ENCODE measurements at regions not wholly inside any gene's neighbourhood (a gene's known extent, or its start where the extent isn't known, plus 50 kb on each side); places are given as distances from the start of the nearest gene placed in this dataset.

DNA sequence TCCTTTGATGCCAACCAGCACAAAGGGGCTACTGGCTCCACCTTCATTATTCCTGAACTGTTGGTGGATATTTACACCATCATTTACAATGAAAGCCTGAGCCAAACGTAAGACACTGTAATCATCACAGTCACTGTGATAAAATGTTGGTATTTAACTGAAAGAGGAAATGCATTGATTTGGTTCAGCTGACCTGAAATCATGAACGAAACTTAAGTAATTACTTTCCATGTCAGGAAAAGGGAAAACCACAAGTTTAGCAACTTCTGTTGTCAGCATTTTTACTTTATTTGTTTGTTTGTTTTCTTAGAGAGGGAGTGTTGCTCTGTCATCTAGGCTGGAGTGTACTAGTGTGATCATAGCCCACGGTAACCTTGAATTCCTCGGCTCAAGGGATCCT is 247.8 kb upstream of the FAM47A start:
- TF ChIP-seq, protein P1, sequence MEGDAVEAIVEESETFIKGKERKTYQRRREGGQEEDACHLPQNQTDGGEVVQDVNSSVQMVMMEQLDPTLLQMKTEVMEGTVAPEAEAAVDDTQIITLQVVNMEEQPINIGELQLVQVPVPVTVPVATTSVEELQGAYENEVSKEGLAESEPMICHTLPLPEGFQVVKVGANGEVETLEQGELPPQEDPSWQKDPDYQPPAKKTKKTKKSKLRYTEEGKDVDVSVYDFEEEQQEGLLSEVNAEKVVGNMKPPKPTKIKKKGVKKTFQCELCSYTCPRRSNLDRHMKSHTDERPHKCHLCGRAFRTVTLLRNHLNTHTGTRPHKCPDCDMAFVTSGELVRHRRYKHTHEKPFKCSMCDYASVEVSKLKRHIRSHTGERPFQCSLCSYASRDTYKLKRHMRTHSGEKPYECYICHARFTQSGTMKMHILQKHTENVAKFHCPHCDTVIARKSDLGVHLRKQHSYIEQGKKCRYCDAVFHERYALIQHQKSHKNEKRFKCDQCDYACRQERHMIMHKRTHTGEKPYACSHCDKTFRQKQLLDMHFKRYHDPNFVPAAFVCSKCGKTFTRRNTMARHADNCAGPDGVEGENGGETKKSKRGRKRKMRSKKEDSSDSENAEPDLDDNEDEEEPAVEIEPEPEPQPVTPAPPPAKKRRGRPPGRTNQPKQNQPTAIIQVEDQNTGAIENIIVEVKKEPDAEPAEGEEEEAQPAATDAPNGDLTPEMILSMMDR (conservative IDR thresholded peaks at IDR 0.05): no peak
- TF ChIP-seq ZFX (IDR thresholded peaks at IDR 0.05): no peak

All from C4-2B (cell line).